HepG2 (cell line): ENCODE measurements at regions not wholly inside any gene's neighbourhood (a gene's known extent, or its start where the extent isn't known, plus 50 kb on each side); places are given as distances from the start of the nearest gene placed in this dataset.

Experiments
- ATAC-seq: fragments of 200-7000 bp; cut with Tn5 transposase; 3 replicates; pipeline ENCODE4 v1.9.1; 2020; ENCODE audit warnings: mild to moderate bottlenecking, moderate library complexity
- BruUV-seq: library from RNA; stranded (reverse); fragments of 400-500 nt; replicated peaks from 2 replicates; lab custom pipeline; 2021; lab: Mats Ljungman, UMichigan
- CTCF ChIA-PET: fragments of 300-600 bp; formaldehyde crosslinking; extraction: SDS; loops from one replicate; lab custom pipeline; 2021; ENCODE audit warnings: low total read pairs, inconsistent platforms, low intra/inter-chr PET ratio; lab: Yijun Ruan, JAX
- POLR2A ChIA-PET: fragments of 350-600 bp; sonication (Branson Sonifier 250); formaldehyde crosslinking; loops from one replicate; lab custom pipeline; 2020; ENCODE audit warnings: antibody characterized with exemption, inconsistent platforms; lab: Yijun Ruan, JAX
- DNase-seq: peaks from one replicate; pipeline ENCODE4 v3.0.0-alpha.2; 2015; ENCODE audit warnings: low spot score
- FAIRE-seq: peaks from 3 replicates; lab custom pipeline; 2011; peaks lifted over from hg19 to GRCh38; lab: Jason Lieb, UNC
- H2AFZ ChIP-seq: one replicate; pipeline ENCODE4 v1.6.1; 2011; ENCODE audit warnings: low read length, inconsistent platforms
- H3K27ac ChIP-seq: fragments of 300-600 bp; 3 replicates; pipeline ENCODE4 v1.8.0; 2011; ENCODE audit warnings: mixed run types, mild to moderate bottlenecking, mixed read lengths, low read length, inconsistent platforms; ENCODE audit not compliant: insufficient read depth; ENCODE audit errors: extremely low read length
- H3K27me3 ChIP-seq, 2 experiments: fragments of 200-600 bp in 1 of 2; 2 replicates in 1 of 2; 3 replicates in 1 of 2; pipeline versions ENCODE4 v1.6.0 to v1.8.0; 2011; ENCODE audit warnings: low read length in 2 of 2, mild to moderate bottlenecking in 2 of 2, moderate library complexity in 2 of 2, inconsistent platforms in 1 of 2; ENCODE audit not compliant: insufficient read depth in 2 of 2, control insufficient read depth in 1 of 2
- H3K36me3 ChIP-seq, 2 experiments: fragments of 200-600 bp in 1 of 2; replicated peaks in 1 of 2; 2 replicates in 1 of 2; 3 replicates in 1 of 2; pipeline versions ENCODE4 v1.5.1 to v1.8.0; 2011; ENCODE audit warnings: low read length in 2 of 2, inconsistent platforms in 1 of 2; ENCODE audit not compliant: insufficient read depth in 2 of 2, control insufficient read depth in 1 of 2
- H3K4me1 ChIP-seq: 2 replicates; pipeline ENCODE4 v1.5.1; 2012; ENCODE audit warnings: low read length, inconsistent platforms; ENCODE audit not compliant: insufficient read depth
- H3K4me2 ChIP-seq: 2 replicates; pipeline ENCODE4 v1.6.0; 2011; ENCODE audit warnings: low read depth, low read length, inconsistent platforms
- H3K4me3 ChIP-seq, 3 experiments: fragments of 200-600 bp in 1 of 3; sonication (generic), shearing (Covaris generic) in 1 of 3; replicated peaks in 1 of 3; 2 replicates each; pipeline ENCODE4 v1.5.1; 2011 to 2016; ENCODE audit warnings: low read length in 3 of 3, inconsistent platforms in 2 of 3, low read depth in 2 of 3, mild to moderate bottlenecking in 2 of 3, control low read depth in 1 of 3, mixed read lengths in 1 of 3; ENCODE audit not compliant: insufficient read depth in 1 of 3
- H3K79me2 ChIP-seq: one replicate; pipeline ENCODE4 v1.6.1; 2011; ENCODE audit warnings: low read length, inconsistent platforms; ENCODE audit not compliant: insufficient read depth
- H3K9ac ChIP-seq: 2 replicates; pipeline ENCODE4 v1.6.0; 2011; ENCODE audit warnings: mild to moderate bottlenecking, low read depth, low read length, inconsistent platforms; ENCODE audit not compliant: insufficient read depth
- H3K9me3 ChIP-seq: 2 replicates; pipeline ENCODE4 v1.5.1; 2012; ENCODE audit warnings: mild to moderate bottlenecking, low read length
- H4K20me1 ChIP-seq: 2 replicates; pipeline ENCODE4 v1.6.0; 2011; ENCODE audit warnings: inconsistent platforms, mild to moderate bottlenecking, low read length, moderate library complexity; ENCODE audit not compliant: insufficient read depth
- ARNT2 ChIP-seq: sonication (generic); formaldehyde crosslinking; IDR thresholded peaks from 2 replicates; pipeline ENCODE4 v1.8.0; 2022; ENCODE audit warnings: mild to moderate bottlenecking, low read depth, missing genetic modification reagents, moderate library complexity
- ATF1 ChIP-seq: IDR thresholded peaks from 2 replicates; pipeline ENCODE4 v1.6.1; 2016; ENCODE audit warnings: mild to moderate bottlenecking, control low read depth
- BCL3 ChIP-seq: sonication (generic); formaldehyde crosslinking; IDR thresholded peaks from 2 replicates; pipeline ENCODE4 v1.5.1; 2020; ENCODE audit warnings: mild to moderate bottlenecking, missing genetic modification reagents, moderate library complexity
- DNMT3B ChIP-seq: conservative IDR thresholded peaks from 2 replicates; pipeline ENCODE4 v1.6.1; 2016; ENCODE audit warnings: missing biosample characterization, control low read depth
- HOXA9 ChIP-seq: sonication (generic); formaldehyde crosslinking; IDR thresholded peaks from 2 replicates; pipeline ENCODE4 v1.8.1; 2022; ENCODE audit warnings: missing genetic modification reagents, mild to moderate bottlenecking, moderate library complexity, borderline replicate concordance
- KLF9 ChIP-seq: IDR thresholded peaks from 2 replicates; pipeline ENCODE4 v1.6.1; 2016; ENCODE audit warnings: low read depth
- NFRKB ChIP-seq: fragments of 450-650 bp; IDR thresholded peaks from 2 replicates; pipeline ENCODE4 v1.6.1; 2017
- PAF1 ChIP-seq: IDR thresholded peaks from 2 replicates; pipeline ENCODE4 v1.6.1; 2016; ENCODE audit warnings: missing genetic modification reagents, missing compliant biosample characterization
- ZNF142 ChIP-seq: sonication (generic); formaldehyde crosslinking; IDR thresholded peaks from 2 replicates; pipeline ENCODE4 v1.4.0; 2020; ENCODE audit warnings: missing genetic modification reagents
- ZNF160 ChIP-seq: sonication (generic); formaldehyde crosslinking; IDR thresholded peaks from 2 replicates; pipeline ENCODE4 v1.8.0; 2022; ENCODE audit warnings: mild to moderate bottlenecking, inconsistent platforms, missing genetic modification reagents
- ZNF333 ChIP-seq: sonication (generic); formaldehyde crosslinking; IDR thresholded peaks from 2 replicates; pipeline ENCODE4 v1.4.0; 2020; ENCODE audit warnings: mild to moderate bottlenecking, missing genetic modification reagents, borderline replicate concordance
- ZNF460 ChIP-seq: sonication (generic); formaldehyde crosslinking; IDR thresholded peaks from 2 replicates; pipeline ENCODE4 v1.5.1; 2020; ENCODE audit warnings: missing genetic modification reagents, mild to moderate bottlenecking, borderline replicate concordance
- WGBS: methylation state at CpG from one replicate; pipeline ENCODE4 v1.1.6; 2017; ENCODE audit warnings: low lambda C conversion rate; 5-methylcytosine and 5-hydroxymethylcytosine counted together
- in situ Hi-C: cut with HindIII; loops from 2 replicates; pipeline ENCODE4 v1.10.0; 2017; ENCODE audit warnings: low pct_unique_long_range_greater_than_20kb; ENCODE audit not compliant: extremely low pct_ligation_motif_present
- intact Hi-C: fragments of 100-400 bp; cut with micrococcal nuclease; formaldehyde crosslinking; loops from one replicate; pipeline ENCODE4 v1.10.0; 2022; ENCODE audit not compliant: unreplicated experiment

GRCh38 chr5:2505217-2505616 lies 246.3 kb downstream of the IRX2 start:
- ATAC-seq, result no peak

GRCh38 chr5:2502970-2503594 lies 248.4 kb downstream of the IRX2 start:
- DNase-seq, result no peak
- no TSS peak for BruUV-seq
- no peaks in the 10 kb centered on the region for H3K27me3 ChIP-seq
- FAIRE-seq, result no peak
- no peaks in the 10 kb centered on the region for H3K36me3 ChIP-seq
- ATAC-seq, result no peak
- H3K9ac ChIP-seq, result no peak overlapping the region
- 0% methylated on average over 2 of the region's 6 CpGs for WGBS
- no peak overlapping the region for H3K4me2 ChIP-seq
- intact Hi-C loops, result no loop called here
- H3K79me2 ChIP-seq, result no peaks in the 10 kb centered on the region
- H3K4me3 ChIP-seq, result no peak overlapping the region
- no peak overlapping the region for H3K27ac ChIP-seq
- POLR2A ChIA-PET, result no interaction called here
- no peaks in the 10 kb centered on the region for H3K4me1 ChIP-seq
- H3K9me3 ChIP-seq, result peaks cover 44% of the 10 kb centered on the region
- H2AFZ ChIP-seq, result no peak overlapping the region
- in situ Hi-C loops, result no loop called here
- CTCF ChIA-PET, result no interaction called here
- H4K20me1 ChIP-seq, result no peaks in the 10 kb centered on the region
- TF ChIP-seq PAF1 (no peak), NFRKB (no peak), DNMT3B (CRISPR knock-in tag) (no peak), ZNF160 (CRISPR knock-in tag) (no peak), ARNT2 (CRISPR knock-in tag) (no peak), ZNF460 (CRISPR knock-in tag) (no peak), ZNF142 (CRISPR knock-in tag) (no peak), ATF1 (CRISPR knock-in tag) (no peak)

More at GRCh38 chr5:2505217-2505616, 246.3 kb downstream of the IRX2 start:
- no peak for DNase-seq
- no peaks in the 10 kb centered on the region for H3K36me3 ChIP-seq
- TF ChIP-seq HOXA9 (CRISPR knock-in tag) (no peak), BCL3 (CRISPR knock-in tag) (no peak), KLF9 (no peak), ZNF333 (no peak)
- TF ChIP-seq, all 625 proteins: peak for 0
- no peaks in the 10 kb centered on the region for H3K79me2 ChIP-seq
- intact Hi-C loops (no loop called here), in situ Hi-C loops (no loop called here)
- BruUV-seq, result no TSS peak
- no peak overlapping the region for H3K9ac ChIP-seq
- CTCF ChIA-PET, result no interaction called here
- H3K9me3 ChIP-seq, result peaks cover 37% of the 10 kb centered on the region
- FAIRE-seq, result no peak
- no peak overlapping the region for H3K4me3 ChIP-seq
- H2AFZ ChIP-seq, result no peak overlapping the region
- 30% methylated on average over 10 of the region's 10 CpGs for WGBS
- no peaks in the 10 kb centered on the region for H3K4me1 ChIP-seq
- no peaks in the 10 kb centered on the region for H4K20me1 ChIP-seq
- H3K4me2 ChIP-seq, result no peak overlapping the region
- no peaks in the 10 kb centered on the region for H3K27me3 ChIP-seq
- no peak overlapping the region for H3K27ac ChIP-seq
- POLR2A ChIA-PET, result no interaction called here
